PC-9 (cell line): ENCODE measurements at regions not wholly inside any gene's neighbourhood (a gene's known extent, or its start where the extent isn't known, plus 50 kb on each side); places are given as distances from the start of the nearest gene placed in this dataset.

Source experiments
- BruUV-seq: library from RNA; stranded (reverse); fragments of 400-500 nt; replicated peaks from 2 replicates; lab custom pipeline; 2021; lab: Mats Ljungman, UMichigan
- CTCF ChIA-PET: fragments of 300-600 bp; sonication (Branson Sonifier 250); formaldehyde crosslinking; loops from one replicate; lab custom pipeline; 2022; ENCODE audit warnings: antibody characterized with exemption; lab: Charles Lee
- POLR2A ChIA-PET: fragments of 300-600 bp; sonication (Branson Sonifier 250); formaldehyde crosslinking; loops from one replicate; lab custom pipeline; 2022; ENCODE audit warnings: antibody characterized with exemption; ENCODE audit not compliant: unreplicated experiment; lab: Charles Lee
- DNase-seq, 2 experiments: peaks; one replicate each; pipeline versions ENCODE4 v3.0.0 to v3.0.0-alpha.2; 2015 to 2022; ENCODE audit warnings: mixed read lengths in 1 of 2
- H2AFZ ChIP-seq: fragments of 200-600 bp; sonication (generic); 2 replicates; pipeline ENCODE4 v1.8.1; 2017; ENCODE audit warnings: antibody characterized with exemption
- H3F3A ChIP-seq: fragments of 200-600 bp; sonication (generic); 2 replicates; pipeline ENCODE4 v1.8.1; 2017; ENCODE audit warnings: antibody characterized with exemption, mild to moderate bottlenecking, low read depth; ENCODE audit not compliant: insufficient read depth
- H3K27ac ChIP-seq: fragments of 200-600 bp; sonication (generic); 2 replicates; pipeline ENCODE4 v1.6.1; 2016; ENCODE audit warnings: mixed run types
- H3K27me3 ChIP-seq: fragments of 200-600 bp; sonication (generic); 2 replicates; pipeline ENCODE4 v1.6.1; 2016; ENCODE audit warnings: low read depth, mixed run types; ENCODE audit not compliant: insufficient read depth
- H3K36me3 ChIP-seq: fragments of 200-600 bp; sonication (generic); 2 replicates; pipeline ENCODE4 v1.6.1; 2016; ENCODE audit warnings: low read depth, mixed run types
- H3K4me1 ChIP-seq: fragments of 200-600 bp; sonication (generic); replicated peaks from 2 replicates; pipeline ENCODE4 v1.6.1; 2016; ENCODE audit warnings: mixed run types; ENCODE audit not compliant: insufficient read depth
- H3K4me2 ChIP-seq: fragments of 200-600 bp; sonication (generic); 2 replicates; pipeline ENCODE4 v1.6.1; 2017; ENCODE audit warnings: mixed run types
- H3K4me3 ChIP-seq: fragments of 200-600 bp; sonication (generic); 2 replicates; pipeline ENCODE4 v1.6.1; 2016; ENCODE audit warnings: mixed run types
- H3K79me2 ChIP-seq: fragments of 200-600 bp; sonication (generic); 2 replicates; pipeline ENCODE4 v1.6.1; 2017; ENCODE audit warnings: low read depth, mixed run types
- H3K9me2 ChIP-seq: fragments of 200-600 bp; sonication (generic); 2 replicates; pipeline ENCODE4 v1.8.1; 2017; ENCODE audit warnings: mild to moderate bottlenecking; ENCODE audit not compliant: insufficient read depth
- H3K9me3 ChIP-seq: fragments of 200-600 bp; sonication (generic); 2 replicates; pipeline ENCODE4 v1.8.1; 2016; ENCODE audit warnings: low read depth; ENCODE audit not compliant: insufficient read depth
- H4K20me1 ChIP-seq: fragments of 200-600 bp; sonication (generic); 2 replicates; pipeline ENCODE4 v1.8.1; 2017; ENCODE audit not compliant: insufficient read depth
- CTCF ChIP-seq: fragments of 200-600 bp; sonication (generic); conservative IDR thresholded peaks from 2 replicates; pipeline ENCODE4 v1.6.1; 2017; ENCODE audit warnings: mixed run types, antibody characterized with exemption, mild to moderate bottlenecking, moderate library complexity
- EZH2 ChIP-seq: fragments of 200-600 bp; sonication (generic); IDR thresholded peaks from 2 replicates; pipeline ENCODE4 v1.8.0; 2017; ENCODE audit warnings: antibody characterized with exemption, low read depth
- intact Hi-C: fragments of 100-400 bp; cut with micrococcal nuclease; formaldehyde crosslinking; loops from one replicate; pipeline ENCODE4 v1.10.0; 2022; ENCODE audit not compliant: unreplicated experiment

GRCh38 chr4:119937746-119938145, 128.9 kb downstream of the MAD2L1 start:
- intact Hi-C loops = no loop called here
- no peak for DNase-seq
- Histone ChIP-seq H3K4me1 (no peaks in the 10 kb centered on the region), H3K9me2 (no peaks in the 10 kb centered on the region), H3K9me3 (no peaks in the 10 kb centered on the region), H3F3A (no peaks in the 10 kb centered on the region), H4K20me1 (no peaks in the 10 kb centered on the region), H3K4me2 (no peak overlapping the region), H3K27ac (no peak overlapping the region), H3K79me2 (no peaks in the 10 kb centered on the region), H3K27me3 (no peaks in the 10 kb centered on the region), H3K36me3 (no peaks in the 10 kb centered on the region), H3K4me3 (no peak overlapping the region), H2AFZ (no peak overlapping the region)
- ChIA-PET CTCF (no interaction called here), POLR2A (no interaction called here)
- no TSS peak for BruUV-seq
- TF ChIP-seq EZH2 = no peak

GRCh38 chr4:119933606-119934005, 133.0 kb downstream of the MAD2L1 start:
- Histone ChIP-seq H2AFZ (no peak overlapping the region), H3K36me3 (no peaks in the 10 kb centered on the region), H3K4me3 (no peak overlapping the region), H3K4me1 (no peaks in the 10 kb centered on the region), H3K79me2 (no peaks in the 10 kb centered on the region), H3K4me2 (no peak overlapping the region), H3K27ac (no peak overlapping the region), H3K9me3 (no peaks in the 10 kb centered on the region), H3K9me2 (no peaks in the 10 kb centered on the region), H4K20me1 (no peaks in the 10 kb centered on the region), H3F3A (no peaks in the 10 kb centered on the region), H3K27me3 (no peaks in the 10 kb centered on the region)
- CTCF ChIA-PET = no interaction called here
- POLR2A ChIA-PET = no interaction called here
- no peak for TF ChIP-seq EZH2
- TF ChIP-seq CTCF = no peak
- intact Hi-C loops = no loop called here
- no TSS peak for BruUV-seq
- DNase-seq = no peak

- no peaks in the 10 kb centered on the region for H3K9me3 ChIP-seq
- ChIA-PET POLR2A (no interaction called here), CTCF (no interaction called here)
- DNase-seq = no peak
- no peak overlapping the region for H3K27ac ChIP-seq
- intact Hi-C loops = no loop called here
- no peaks in the 10 kb centered on the region for H3F3A ChIP-seq
- H4K20me1 ChIP-seq = no peaks in the 10 kb centered on the region
- no peaks in the 10 kb centered on the region for H3K9me2 ChIP-seq
- no peak overlapping the region for H3K4me2 ChIP-seq
- no peaks in the 10 kb centered on the region for H3K4me1 ChIP-seq
- H3K4me3 ChIP-seq = no peak overlapping the region
- no peaks in the 10 kb centered on the region for H3K79me2 ChIP-seq
- no peaks in the 10 kb centered on the region for H3K36me3 ChIP-seq
- no TSS peak for BruUV-seq
- no peaks in the 10 kb centered on the region for H3K27me3 ChIP-seq
- no peak overlapping the region for H2AFZ ChIP-seq
- TF ChIP-seq CTCF (no peak), EZH2 (no peak)
Observed at GRCh38 chr4:119932277-119932676, 134.4 kb downstream of the MAD2L1 start.

- TF ChIP-seq CTCF (no peak), EZH2 (no peak)
- Histone ChIP-seq H3K9me2 (no peaks in the 10 kb centered on the region), H3K27me3 (no peaks in the 10 kb centered on the region), H3K79me2 (no peaks in the 10 kb centered on the region), H3K4me3 (no peak overlapping the region), H2AFZ (no peak overlapping the region), H3K4me2 (no peak overlapping the region), H3K4me1 (no peaks in the 10 kb centered on the region), H3K9me3 (no peaks in the 10 kb centered on the region), H3F3A (no peaks in the 10 kb centered on the region), H4K20me1 (no peaks in the 10 kb centered on the region), H3K36me3 (no peaks in the 10 kb centered on the region), H3K27ac (no peak overlapping the region)
- CTCF ChIA-PET = no interaction called here
- POLR2A ChIA-PET = no interaction called here
- BruUV-seq = no TSS peak
- DNase-seq = no peak
- intact Hi-C loops = no loop called here
Observed at GRCh38 chr4:119930546-119930945, 136.1 kb downstream of the MAD2L1 start.
